ENCODE measurements at regions not wholly inside any gene's neighbourhood (a gene's known extent, or its start where the extent isn't known, plus 50 kb on each side); places are given as distances from the start of the nearest gene placed in this dataset.
A peak's percentile ranks its signal among the peaks of the same experiment; 100 is the strongest.

- Histone ChIP-seq H3K4me3 (ENCODE audit: low read depth, low read length) (no peak overlapping the region; the same call in 1 of the 2 replicates), H3K27me3 (no peaks in the 10 kb centered on the region), H3K36me3 (no peaks in the 10 kb centered on the region; the same call in none of the 2 replicates), H3K4me1 (peaks cover 5% of the 10 kb centered on the region), H3K9me3 (no peaks in the 10 kb centered on the region)
- DNase-seq = peak; percentile 69
- TF ChIP-seq, protein P1, sequence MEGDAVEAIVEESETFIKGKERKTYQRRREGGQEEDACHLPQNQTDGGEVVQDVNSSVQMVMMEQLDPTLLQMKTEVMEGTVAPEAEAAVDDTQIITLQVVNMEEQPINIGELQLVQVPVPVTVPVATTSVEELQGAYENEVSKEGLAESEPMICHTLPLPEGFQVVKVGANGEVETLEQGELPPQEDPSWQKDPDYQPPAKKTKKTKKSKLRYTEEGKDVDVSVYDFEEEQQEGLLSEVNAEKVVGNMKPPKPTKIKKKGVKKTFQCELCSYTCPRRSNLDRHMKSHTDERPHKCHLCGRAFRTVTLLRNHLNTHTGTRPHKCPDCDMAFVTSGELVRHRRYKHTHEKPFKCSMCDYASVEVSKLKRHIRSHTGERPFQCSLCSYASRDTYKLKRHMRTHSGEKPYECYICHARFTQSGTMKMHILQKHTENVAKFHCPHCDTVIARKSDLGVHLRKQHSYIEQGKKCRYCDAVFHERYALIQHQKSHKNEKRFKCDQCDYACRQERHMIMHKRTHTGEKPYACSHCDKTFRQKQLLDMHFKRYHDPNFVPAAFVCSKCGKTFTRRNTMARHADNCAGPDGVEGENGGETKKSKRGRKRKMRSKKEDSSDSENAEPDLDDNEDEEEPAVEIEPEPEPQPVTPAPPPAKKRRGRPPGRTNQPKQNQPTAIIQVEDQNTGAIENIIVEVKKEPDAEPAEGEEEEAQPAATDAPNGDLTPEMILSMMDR (IDR thresholded peaks at IDR 0.05; ENCODE audit: low read depth, low read length) = peak; percentile 24; the same call in 1 of the 2 replicates
Measured at GRCh38 chr18:46338205-46338604, 234.0 kb downstream of the HAUS1 start.

GRCh38 chr18:46338766-46339165, 234.6 kb downstream of the HAUS1 start:
- no peak for DNase-seq
- peaks cover 4% of the 10 kb centered on the region for H3K4me1 ChIP-seq
- H3K36me3 ChIP-seq = no peaks in the 10 kb centered on the region; the same call in none of the 2 replicates
- TF ChIP-seq, protein P1 (IDR thresholded peaks at IDR 0.05; ENCODE audit: low read depth, low read length) = no peak
- no peaks in the 10 kb centered on the region for H3K9me3 ChIP-seq
- H3K27me3 ChIP-seq = no peaks in the 10 kb centered on the region
- no peak overlapping the region for H3K4me3 ChIP-seq (ENCODE audit: low read depth, low read length)

- TF ChIP-seq, protein P1 (IDR thresholded peaks at IDR 0.05; ENCODE audit: low read depth, low read length) = no peak
- Histone ChIP-seq H3K27me3 (no peaks in the 10 kb centered on the region), H3K36me3 (no peaks in the 10 kb centered on the region; the same call in none of the 2 replicates), H3K4me3 (ENCODE audit: low read depth, low read length) (no peak overlapping the region), H3K9me3 (no peaks in the 10 kb centered on the region), H3K4me1 (peaks cover 4% of the 10 kb centered on the region)
- no peak for DNase-seq
Measured at GRCh38 chr18:46340716-46341115, 236.5 kb downstream of the HAUS1 start.

DNA sequence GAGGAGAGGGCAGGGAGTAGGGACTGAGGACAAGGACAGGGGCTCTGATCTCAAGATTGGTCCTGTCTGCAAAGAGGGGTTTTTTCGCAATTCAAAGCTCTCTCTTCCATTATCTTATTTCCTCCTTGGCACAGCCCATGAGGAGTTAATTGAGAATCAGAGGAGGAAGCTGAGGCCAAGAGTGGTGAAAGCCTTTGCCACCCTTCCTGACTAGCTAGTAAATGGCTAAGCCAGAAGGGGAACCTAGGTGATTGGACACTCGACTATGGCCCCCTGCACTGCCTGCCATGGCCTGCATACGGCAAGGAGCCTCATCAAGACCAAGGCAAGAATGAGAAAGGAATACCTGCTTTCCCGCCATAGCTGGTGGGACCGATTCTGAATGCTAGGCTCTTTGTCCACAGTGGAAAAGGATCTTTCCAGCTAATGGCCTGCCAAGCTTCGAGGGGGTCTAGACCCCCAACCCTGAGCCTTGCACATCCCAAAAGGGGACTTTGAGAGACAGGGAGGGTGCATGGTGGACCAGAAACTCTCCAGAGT, 237.9 kb downstream of the HAUS1 start:
- no peak overlapping the region for H3K4me3 ChIP-seq (ENCODE audit: low read depth, low read length)
- no peak for DNase-seq
- H3K9me3 ChIP-seq = no peaks in the 10 kb centered on the region
- no peaks in the 10 kb centered on the region for H3K27me3 ChIP-seq
- no peaks in the 10 kb centered on the region; the same call in none of the 2 replicates for H3K36me3 ChIP-seq
- peaks cover 4% of the 10 kb centered on the region for H3K4me1 ChIP-seq
- TF ChIP-seq, protein P1 (IDR thresholded peaks at IDR 0.05; ENCODE audit: low read depth, low read length) = no peak

GRCh38 chr18:46343456-46343855, 239.3 kb downstream of the HAUS1 start:
- Histone ChIP-seq H3K27me3 (no peaks in the 10 kb centered on the region), H3K36me3 (no peaks in the 10 kb centered on the region; the same call in none of the 2 replicates), H3K4me1 (peaks cover 4% of the 10 kb centered on the region), H3K9me3 (no peaks in the 10 kb centered on the region), H3K4me3 (ENCODE audit: low read depth, low read length) (no peak overlapping the region)
- TF ChIP-seq, protein P1 (IDR thresholded peaks at IDR 0.05; ENCODE audit: low read depth, low read length) = no peak
- DNase-seq = no peak

- peaks cover under 1% of the 10 kb centered on the region for H3K4me1 ChIP-seq
- H3K36me3 ChIP-seq = no peaks in the 10 kb centered on the region; the same call in none of the 2 replicates
- H3K27me3 ChIP-seq = no peaks in the 10 kb centered on the region
- H3K4me3 ChIP-seq (ENCODE audit: low read depth, low read length) = no peak overlapping the region
- DNase-seq = no peak
- H3K9me3 ChIP-seq = no peaks in the 10 kb centered on the region
- TF ChIP-seq, protein P1 (IDR thresholded peaks at IDR 0.05; ENCODE audit: low read depth, low read length) = no peak
Measured at GRCh38 chr18:46343931-46344372, 239.8 kb downstream of the HAUS1 start.

Measured in BE2C (cell line).